Activated naive CD4-positive, alpha-beta T cell treated with anti-CD3 and anti-CD28 coated beads, Interleukin-2, amount 50 U/mL, for 24 hours (primary cell): ENCODE measurements at regions not wholly inside any gene's neighbourhood (a gene's known extent, or its start where the extent isn't known, plus 50 kb on each side); places are given as distances from the start of the nearest gene placed in this dataset.
"Not testable (repeated sequence)": the region's sequence is repeated elsewhere in the genome, so short reads cannot be mapped to it uniquely, and the experiment has no call there.

Source experiments
- H3K27ac Mint-ChIP-seq: one replicate; pipeline ENCODE4 v1.8.0; 2021; ENCODE audit warnings: mild to moderate bottlenecking, mixed read lengths
- H3K27me3 Mint-ChIP-seq: one replicate; pipeline ENCODE4 v1.8.0; 2021; ENCODE audit warnings: mixed read lengths
- H3K36me3 Mint-ChIP-seq: one replicate; pipeline ENCODE4 v1.8.0; 2021; ENCODE audit warnings: mixed read lengths
- H3K4me1 Mint-ChIP-seq: one replicate; pipeline ENCODE4 v1.8.0; 2021; ENCODE audit warnings: mixed read lengths
- H3K4me3 Mint-ChIP-seq: one replicate; pipeline ENCODE4 v1.8.0; 2021; ENCODE audit warnings: mild to moderate bottlenecking, mixed read lengths
- H3K9me3 Mint-ChIP-seq: one replicate; pipeline ENCODE4 v1.8.0; 2021; ENCODE audit warnings: mixed read lengths

GRCh38 chr9:113682297-113682771 is 193.8 kb upstream of the ZNF618 start:
- H3K4me1 Mint-ChIP-seq = peaks cover 9% of the 10 kb centered on the region
- H3K27me3 Mint-ChIP-seq = peaks cover 42% of the 10 kb centered on the region
- H3K4me3 Mint-ChIP-seq = no peak overlapping the region
- H3K27ac Mint-ChIP-seq = no peak overlapping the region
- no peaks in the 10 kb centered on the region for H3K9me3 Mint-ChIP-seq
- no peaks in the 10 kb centered on the region for H3K36me3 Mint-ChIP-seq

- not testable (repeated sequence) for H3K36me3 Mint-ChIP-seq, H3K4me1 Mint-ChIP-seq, H3K9me3 Mint-ChIP-seq, H3K4me3 Mint-ChIP-seq
- peaks cover 32% of the 10 kb centered on the region for H3K27me3 Mint-ChIP-seq
- H3K27ac Mint-ChIP-seq = peak overlapping the region; percentile 75
Measured at GRCh38 chr9:113685636-113686035, 190.5 kb upstream of the ZNF618 start.

- Mint-ChIP-seq H3K27me3 (peaks cover 28% of the 10 kb centered on the region), H3K4me3 (no peak overlapping the region), H3K36me3 (no peaks in the 10 kb centered on the region), H3K4me1 (peaks cover 9% of the 10 kb centered on the region), H3K27ac (no peak overlapping the region), H3K9me3 (no peaks in the 10 kb centered on the region)
Measured at GRCh38 chr9:113687107-113687679, 188.9 kb upstream of the ZNF618 start.

GRCh38 chr9:113687680-113688371 is 188.3 kb upstream of the ZNF618 start:
- no peak overlapping the region for H3K4me3 Mint-ChIP-seq
- H3K4me1 Mint-ChIP-seq = peaks cover 9% of the 10 kb centered on the region
- peaks cover 30% of the 10 kb centered on the region for H3K27me3 Mint-ChIP-seq
- H3K9me3 Mint-ChIP-seq = no peaks in the 10 kb centered on the region
- H3K36me3 Mint-ChIP-seq = no peaks in the 10 kb centered on the region
- H3K27ac Mint-ChIP-seq = no peak overlapping the region

- Mint-ChIP-seq H3K9me3 (no peaks in the 10 kb centered on the region), H3K4me3 (no peak overlapping the region), H3K4me1 (peaks cover 9% of the 10 kb centered on the region), H3K36me3 (no peaks in the 10 kb centered on the region), H3K27ac (no peak overlapping the region), H3K27me3 (peaks cover 25% of the 10 kb centered on the region)
Measured at GRCh38 chr9:113690055-113690740, 185.9 kb upstream of the ZNF618 start.

- H3K27ac Mint-ChIP-seq = no peak overlapping the region
- no peak overlapping the region for H3K4me3 Mint-ChIP-seq
- H3K4me1 Mint-ChIP-seq = peaks cover 10% of the 10 kb centered on the region
- peaks cover 14% of the 10 kb centered on the region for H3K27me3 Mint-ChIP-seq
- H3K36me3 Mint-ChIP-seq = no peaks in the 10 kb centered on the region
- no peaks in the 10 kb centered on the region for H3K9me3 Mint-ChIP-seq
Measured at GRCh38 chr9:113692256-113692655, 183.9 kb upstream of the ZNF618 start.

- Mint-ChIP-seq H3K4me1 (peaks cover 10% of the 10 kb centered on the region), H3K4me3 (no peak overlapping the region), H3K27me3 (peaks cover 12% of the 10 kb centered on the region), H3K27ac (no peak overlapping the region), H3K36me3 (no peaks in the 10 kb centered on the region), H3K9me3 (no peaks in the 10 kb centered on the region)
Measured at GRCh38 chr9:113694912-113695311, 181.2 kb upstream of the ZNF618 start.

- Mint-ChIP-seq H3K9me3 (no peaks in the 10 kb centered on the region), H3K4me3 (no peak overlapping the region), H3K27me3 (peaks cover 10% of the 10 kb centered on the region), H3K27ac (no peak overlapping the region), H3K36me3 (no peaks in the 10 kb centered on the region), H3K4me1 (peaks cover 10% of the 10 kb centered on the region)
Measured at GRCh38 chr9:113695440-113695851, 180.7 kb upstream of the ZNF618 start.

- no peak overlapping the region for H3K27ac Mint-ChIP-seq
- H3K36me3 Mint-ChIP-seq = no peaks in the 10 kb centered on the region
- H3K9me3 Mint-ChIP-seq = no peaks in the 10 kb centered on the region
- H3K27me3 Mint-ChIP-seq = peaks cover 12% of the 10 kb centered on the region
- H3K4me1 Mint-ChIP-seq = peaks cover 10% of the 10 kb centered on the region
- H3K4me3 Mint-ChIP-seq = no peak overlapping the region
Measured at GRCh38 chr9:113695901-113696300, 180.2 kb upstream of the ZNF618 start.

GRCh38 chr9:113701774-113702755 is 174.0 kb upstream of the ZNF618 start:
- Mint-ChIP-seq H3K27me3 (peaks cover 5% of the 10 kb centered on the region), H3K4me1 (no peaks in the 10 kb centered on the region), H3K4me3 (no peak overlapping the region), H3K36me3 (no peaks in the 10 kb centered on the region), H3K9me3 (no peaks in the 10 kb centered on the region), H3K27ac (no peak overlapping the region)

- H3K36me3 Mint-ChIP-seq = no peaks in the 10 kb centered on the region
- H3K4me1 Mint-ChIP-seq = no peaks in the 10 kb centered on the region
- H3K4me3 Mint-ChIP-seq = no peak overlapping the region
- no peaks in the 10 kb centered on the region for H3K9me3 Mint-ChIP-seq
- peaks cover 9% of the 10 kb centered on the region for H3K27me3 Mint-ChIP-seq
- no peak overlapping the region for H3K27ac Mint-ChIP-seq
Measured at GRCh38 chr9:113705306-113705927, 170.7 kb upstream of the ZNF618 start.

- H3K27me3 Mint-ChIP-seq = peaks cover 7% of the 10 kb centered on the region
- no peak overlapping the region for H3K4me3 Mint-ChIP-seq
- no peaks in the 10 kb centered on the region for H3K9me3 Mint-ChIP-seq
- H3K36me3 Mint-ChIP-seq = no peaks in the 10 kb centered on the region
- no peaks in the 10 kb centered on the region for H3K4me1 Mint-ChIP-seq
- no peak overlapping the region for H3K27ac Mint-ChIP-seq
Measured at GRCh38 chr9:113705928-113706519, 170.1 kb upstream of the ZNF618 start.

GRCh38 chr9:113707953-113708695 is 168.0 kb upstream of the ZNF618 start:
- H3K4me3 Mint-ChIP-seq = no peak overlapping the region
- no peaks in the 10 kb centered on the region for H3K9me3 Mint-ChIP-seq
- no peaks in the 10 kb centered on the region for H3K4me1 Mint-ChIP-seq
- no peak overlapping the region for H3K27ac Mint-ChIP-seq
- no peaks in the 10 kb centered on the region for H3K36me3 Mint-ChIP-seq
- peaks cover 13% of the 10 kb centered on the region for H3K27me3 Mint-ChIP-seq
